HCT116 (cell line): ENCODE measurements at regions not wholly inside any gene's neighbourhood (a gene's known extent, or its start where the extent isn't known, plus 50 kb on each side); places are given as distances from the start of the nearest gene placed in this dataset.

Experiments used
- CBX3 ChIP-seq: IDR thresholded peaks from 2 replicates; pipeline ENCODE4 v1.6.1; 2012; ENCODE audit warnings: low read depth
- ELF1 ChIP-seq: IDR thresholded peaks from 2 replicates; pipeline ENCODE4 v1.6.1; 2012; ENCODE audit warnings: low read depth, borderline replicate concordance
- EZH2 ChIP-seq: fragments of 200-600 bp; sonication (generic); IDR thresholded peaks from 2 replicates; pipeline ENCODE4 v1.6.1; 2017; ENCODE audit warnings: antibody characterized with exemption, mixed run types
- POLR2AphosphoS5 ChIP-seq: IDR thresholded peaks from 2 replicates; pipeline ENCODE4 v1.6.1; 2011; ENCODE audit warnings: mild to moderate bottlenecking, low read depth, low read length, moderate library complexity
- SIN3A ChIP-seq: IDR thresholded peaks from 2 replicates; pipeline ENCODE4 v1.6.1; 2012; ENCODE audit warnings: low read depth
- SP1 ChIP-seq: IDR thresholded peaks from 2 replicates; pipeline ENCODE4 v1.6.1; 2012; ENCODE audit warnings: low read depth
- TCF7L2 ChIP-seq: IDR thresholded peaks from 2 replicates; pipeline ENCODE4 v1.7.0; 2011; ENCODE audit warnings: borderline replicate concordance, inconsistent platforms; ENCODE audit not compliant: insufficient read depth, insufficient read length; ENCODE audit errors: extremely low read depth
- YY1 ChIP-seq: IDR thresholded peaks from 2 replicates; pipeline ENCODE4 v1.6.1; 2011; ENCODE audit warnings: low read length, low read depth, moderate library complexity, mild to moderate bottlenecking; ENCODE audit not compliant: insufficient replicate concordance; ENCODE audit errors: extremely low read depth
- ZNF274 ChIP-seq: fragments of 200-500 bp; sonication (Bioruptor generic); IDR thresholded peaks from 2 replicates; pipeline ENCODE4 v1.6.1; 2014; ENCODE audit warnings: mild to moderate bottlenecking, low read depth, low read length, inconsistent platforms
- TF ChIP-seq, protein P1 (sequence below): IDR thresholded peaks from 2 replicates; pipeline ENCODE4 v1.6.1; 2012
- TF ChIP-seq, protein P2 (sequence below), 3 experiments: fragments of 200-600 bp in 1 of 3; sonication (generic) in 1 of 3; IDR thresholded peaks in 2 of 3; conservative IDR thresholded peaks in 1 of 3; 2 replicates each; pipeline ENCODE4 v1.5.1; 2012 to 2017; ENCODE audit warnings: low read depth in 2 of 3, low read length in 2 of 3, antibody characterized with exemption in 1 of 3, borderline replicate concordance in 1 of 3, control low read depth in 1 of 3, mild to moderate bottlenecking in 1 of 3, mixed read lengths in 1 of 3, mixed run types in 1 of 3, moderate library complexity in 1 of 3; ENCODE audit not compliant: insufficient read depth in 1 of 3
- TF ChIP-seq, protein P3 (sequence below): IDR thresholded peaks from 2 replicates; pipeline ENCODE4 v1.6.1; 2012; ENCODE audit warnings: low read depth
- TF ChIP-seq, protein P4 (sequence below): IDR thresholded peaks from 2 replicates; pipeline ENCODE4 v1.6.1; 2011; ENCODE audit warnings: mild to moderate bottlenecking, low read length, moderate library complexity; ENCODE audit not compliant: insufficient replicate concordance; ENCODE audit errors: extremely low read depth

DNA sequence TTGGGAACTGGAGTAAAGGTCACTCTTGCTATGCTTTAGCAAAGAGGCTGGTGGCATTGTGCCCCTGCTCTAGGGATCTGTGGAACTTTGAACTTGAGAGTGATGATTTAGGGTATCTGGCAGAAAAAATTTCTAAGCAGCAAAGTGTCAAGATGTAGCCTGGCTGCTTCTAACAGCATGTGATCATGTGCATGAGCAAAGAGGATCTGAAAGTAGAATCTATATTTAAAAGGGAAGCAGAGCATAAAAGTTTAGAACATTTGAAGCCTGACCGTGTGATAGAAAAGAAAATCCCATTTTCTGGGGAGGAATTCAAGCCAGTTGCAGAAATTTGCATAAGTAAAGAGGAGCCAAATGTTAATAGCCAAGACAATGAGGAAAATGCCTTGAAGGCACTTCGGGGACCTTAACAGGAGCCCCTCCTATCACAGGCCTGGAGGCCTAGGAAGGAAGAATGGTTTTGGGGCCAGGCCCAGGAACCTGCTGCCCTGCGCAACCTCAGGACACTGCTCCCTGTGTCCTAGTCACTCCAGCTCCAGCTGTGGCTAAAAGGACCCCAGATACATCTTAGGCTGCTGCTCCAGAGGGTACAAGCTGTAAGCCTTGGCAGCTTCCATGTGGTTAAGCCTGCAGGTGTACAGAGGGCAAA, 212.2 kb upstream of the LINGO1 start:
- TF ChIP-seq TCF7L2 (no peak), YY1 (no peak), ZNF274 (no peak), ELF1 (no peak), CBX3 (no peak), SIN3A (no peak), POLR2AphosphoS5 (no peak), EZH2 (no peak), SP1 (no peak)
- TF ChIP-seq, protein P1, sequence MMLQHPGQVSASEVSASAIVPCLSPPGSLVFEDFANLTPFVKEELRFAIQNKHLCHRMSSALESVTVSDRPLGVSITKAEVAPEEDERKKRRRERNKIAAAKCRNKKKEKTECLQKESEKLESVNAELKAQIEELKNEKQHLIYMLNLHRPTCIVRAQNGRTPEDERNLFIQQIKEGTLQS, result no peak
- TF ChIP-seq, protein P2, sequence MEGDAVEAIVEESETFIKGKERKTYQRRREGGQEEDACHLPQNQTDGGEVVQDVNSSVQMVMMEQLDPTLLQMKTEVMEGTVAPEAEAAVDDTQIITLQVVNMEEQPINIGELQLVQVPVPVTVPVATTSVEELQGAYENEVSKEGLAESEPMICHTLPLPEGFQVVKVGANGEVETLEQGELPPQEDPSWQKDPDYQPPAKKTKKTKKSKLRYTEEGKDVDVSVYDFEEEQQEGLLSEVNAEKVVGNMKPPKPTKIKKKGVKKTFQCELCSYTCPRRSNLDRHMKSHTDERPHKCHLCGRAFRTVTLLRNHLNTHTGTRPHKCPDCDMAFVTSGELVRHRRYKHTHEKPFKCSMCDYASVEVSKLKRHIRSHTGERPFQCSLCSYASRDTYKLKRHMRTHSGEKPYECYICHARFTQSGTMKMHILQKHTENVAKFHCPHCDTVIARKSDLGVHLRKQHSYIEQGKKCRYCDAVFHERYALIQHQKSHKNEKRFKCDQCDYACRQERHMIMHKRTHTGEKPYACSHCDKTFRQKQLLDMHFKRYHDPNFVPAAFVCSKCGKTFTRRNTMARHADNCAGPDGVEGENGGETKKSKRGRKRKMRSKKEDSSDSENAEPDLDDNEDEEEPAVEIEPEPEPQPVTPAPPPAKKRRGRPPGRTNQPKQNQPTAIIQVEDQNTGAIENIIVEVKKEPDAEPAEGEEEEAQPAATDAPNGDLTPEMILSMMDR (IDR thresholded peaks at IDR 0.05 in 2 of 3, conservative IDR thresholded peaks at IDR 0.05 in 1 of 3; ENCODE audit: borderline replicate concordance in 1 of 3, insufficient read depth in 1 of 3, low read depth in 2 of 3, low read length in 2 of 3), result no peak
- TF ChIP-seq, protein P3, sequence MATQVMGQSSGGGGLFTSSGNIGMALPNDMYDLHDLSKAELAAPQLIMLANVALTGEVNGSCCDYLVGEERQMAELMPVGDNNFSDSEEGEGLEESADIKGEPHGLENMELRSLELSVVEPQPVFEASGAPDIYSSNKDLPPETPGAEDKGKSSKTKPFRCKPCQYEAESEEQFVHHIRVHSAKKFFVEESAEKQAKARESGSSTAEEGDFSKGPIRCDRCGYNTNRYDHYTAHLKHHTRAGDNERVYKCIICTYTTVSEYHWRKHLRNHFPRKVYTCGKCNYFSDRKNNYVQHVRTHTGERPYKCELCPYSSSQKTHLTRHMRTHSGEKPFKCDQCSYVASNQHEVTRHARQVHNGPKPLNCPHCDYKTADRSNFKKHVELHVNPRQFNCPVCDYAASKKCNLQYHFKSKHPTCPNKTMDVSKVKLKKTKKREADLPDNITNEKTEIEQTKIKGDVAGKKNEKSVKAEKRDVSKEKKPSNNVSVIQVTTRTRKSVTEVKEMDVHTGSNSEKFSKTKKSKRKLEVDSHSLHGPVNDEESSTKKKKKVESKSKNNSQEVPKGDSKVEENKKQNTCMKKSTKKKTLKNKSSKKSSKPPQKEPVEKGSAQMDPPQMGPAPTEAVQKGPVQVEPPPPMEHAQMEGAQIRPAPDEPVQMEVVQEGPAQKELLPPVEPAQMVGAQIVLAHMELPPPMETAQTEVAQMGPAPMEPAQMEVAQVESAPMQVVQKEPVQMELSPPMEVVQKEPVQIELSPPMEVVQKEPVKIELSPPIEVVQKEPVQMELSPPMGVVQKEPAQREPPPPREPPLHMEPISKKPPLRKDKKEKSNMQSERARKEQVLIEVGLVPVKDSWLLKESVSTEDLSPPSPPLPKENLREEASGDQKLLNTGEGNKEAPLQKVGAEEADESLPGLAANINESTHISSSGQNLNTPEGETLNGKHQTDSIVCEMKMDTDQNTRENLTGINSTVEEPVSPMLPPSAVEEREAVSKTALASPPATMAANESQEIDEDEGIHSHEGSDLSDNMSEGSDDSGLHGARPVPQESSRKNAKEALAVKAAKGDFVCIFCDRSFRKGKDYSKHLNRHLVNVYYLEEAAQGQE, result no peak
- TF ChIP-seq, protein P4, sequence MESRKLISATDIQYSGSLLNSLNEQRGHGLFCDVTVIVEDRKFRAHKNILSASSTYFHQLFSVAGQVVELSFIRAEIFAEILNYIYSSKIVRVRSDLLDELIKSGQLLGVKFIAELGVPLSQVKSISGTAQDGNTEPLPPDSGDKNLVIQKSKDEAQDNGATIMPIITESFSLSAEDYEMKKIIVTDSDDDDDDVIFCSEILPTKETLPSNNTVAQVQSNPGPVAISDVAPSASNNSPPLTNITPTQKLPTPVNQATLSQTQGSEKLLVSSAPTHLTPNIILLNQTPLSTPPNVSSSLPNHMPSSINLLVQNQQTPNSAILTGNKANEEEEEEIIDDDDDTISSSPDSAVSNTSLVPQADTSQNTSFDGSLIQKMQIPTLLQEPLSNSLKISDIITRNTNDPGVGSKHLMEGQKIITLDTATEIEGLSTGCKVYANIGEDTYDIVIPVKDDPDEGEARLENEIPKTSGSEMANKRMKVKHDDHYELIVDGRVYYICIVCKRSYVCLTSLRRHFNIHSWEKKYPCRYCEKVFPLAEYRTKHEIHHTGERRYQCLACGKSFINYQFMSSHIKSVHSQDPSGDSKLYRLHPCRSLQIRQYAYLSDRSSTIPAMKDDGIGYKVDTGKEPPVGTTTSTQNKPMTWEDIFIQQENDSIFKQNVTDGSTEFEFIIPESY, result no peak
